H1 (cell line): ENCODE measurements at regions not wholly inside any gene's neighbourhood (a gene's known extent, or its start where the extent isn't known, plus 50 kb on each side); places are given as distances from the start of the nearest gene placed in this dataset.

Experiments
- NRF1 ChIP-seq: IDR thresholded peaks from 2 replicates; pipeline ENCODE4 v1.6.1; 2011; ENCODE audit warnings: mild to moderate bottlenecking, low read depth, low read length, improper control_type of control experiment
- RBBP5 ChIP-seq: IDR thresholded peaks from 2 replicates; pipeline ENCODE4 v1.7.1; 2012; ENCODE audit warnings: low read depth, mild to moderate bottlenecking, inconsistent platforms, low read length, moderate library complexity, borderline replicate concordance
- SIX5 ChIP-seq: IDR thresholded peaks from 2 replicates; pipeline ENCODE4 v1.6.1; 2011; ENCODE audit warnings: mild to moderate bottlenecking, low read depth, low read length
- ZNF274 ChIP-seq: IDR thresholded peaks from 2 replicates; pipeline ENCODE4 v1.7.0; 2012; ENCODE audit warnings: low read length, borderline replicate concordance; ENCODE audit errors: extremely low read depth
- TF ChIP-seq, protein P1 (sequence below): IDR thresholded peaks from 2 replicates; pipeline ENCODE4 v1.6.1; 2012; ENCODE audit warnings: inconsistent platforms

DNA sequence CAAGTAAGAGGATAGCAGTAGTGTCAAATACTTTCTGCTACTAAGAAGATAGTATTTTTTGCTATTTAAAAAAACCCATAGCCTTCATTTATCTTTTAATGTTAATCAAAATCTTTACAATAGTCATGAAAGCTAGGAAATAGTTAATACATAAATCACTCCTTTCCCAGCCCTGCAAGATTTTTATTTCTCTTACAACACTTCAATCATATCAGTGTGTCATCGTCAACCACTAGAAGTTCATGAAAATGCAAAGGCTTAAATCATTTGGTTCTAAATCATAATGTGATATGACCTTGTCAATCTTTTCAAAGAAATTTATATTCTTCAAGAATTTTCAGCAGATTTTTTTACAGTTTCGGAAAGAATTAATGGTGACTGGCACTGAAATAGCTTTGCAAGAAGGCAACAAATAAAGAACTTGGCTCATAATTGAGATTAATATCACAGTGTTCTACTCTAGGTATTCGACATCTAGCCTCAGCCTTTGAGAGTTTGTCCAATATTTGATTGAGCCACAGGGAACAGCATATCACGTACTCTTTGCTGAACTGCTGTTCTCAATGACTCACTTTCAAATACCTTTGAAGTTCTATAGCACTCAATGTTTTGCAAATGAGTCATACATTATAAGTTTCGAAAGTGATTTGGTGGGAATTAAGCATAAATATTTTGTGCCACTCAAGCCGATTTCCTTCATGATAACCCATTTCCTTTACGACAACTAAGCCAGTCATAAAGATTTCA, 384.0 kb upstream of the FOXG1 start (continued):
- TF ChIP-seq, protein P1, sequence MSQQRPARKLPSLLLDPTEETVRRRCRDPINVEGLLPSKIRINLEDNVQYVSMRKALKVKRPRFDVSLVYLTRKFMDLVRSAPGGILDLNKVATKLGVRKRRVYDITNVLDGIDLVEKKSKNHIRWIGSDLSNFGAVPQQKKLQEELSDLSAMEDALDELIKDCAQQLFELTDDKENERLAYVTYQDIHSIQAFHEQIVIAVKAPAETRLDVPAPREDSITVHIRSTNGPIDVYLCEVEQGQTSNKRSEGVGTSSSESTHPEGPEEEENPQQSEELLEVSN = no peak
- TF ChIP-seq SIX5 (no peak), NRF1 (no peak), RBBP5 (no peak), ZNF274 (no peak)
- TF ChIP-seq, all 59 proteins: peak for 0
